ENCODE measurements at regions not wholly inside any gene's neighbourhood (a gene's known extent, or its start where the extent isn't known, plus 50 kb on each side); places are given as distances from the start of the nearest gene placed in this dataset.
A peak's percentile ranks its signal among the peaks of the same experiment; 100 is the strongest.

- intact Hi-C loops (cut with micrococcal nuclease), result no loop called here
- peak overlapping the region in 2 of 7 donors; percentile 51 to 53 for H3K27ac Mint-ChIP-seq
- ChIA-PET CTCF (ENCODE audit: partially characterized antibody) (interaction anchor here (0.9 kb wide), 1 partner anchor 10 kb away, joined by 8 read pairs; no protein-coding TSS in a partner anchor), POLR2A (ENCODE audit: partially characterized antibody) (no interaction called here)
- Histone ChIP-seq H3K27ac (ENCODE audit: low read depth, low read length) (no peak overlapping the region), H3K36me3 (ENCODE audit: insufficient read depth, low read length) (no peaks in the 10 kb centered on the region), H3K4me1 (ENCODE audit: insufficient read depth, low read length) (peaks cover 38% of the 10 kb centered on the region), H3K27me3 (ENCODE audit: insufficient read depth, low read length) (no peaks in the 10 kb centered on the region), H3K4me3 (ENCODE audit: low read length in 2 of 2) (no peak overlapping the region), H3K9me3 (ENCODE audit: control insufficient read depth in 1 of 2, low read length in 2 of 2) (no peaks in the 10 kb centered on the region)
- H3K4me1 Mint-ChIP-seq, result peaks cover 28 to 58% (median 50%) of the 10 kb centered on the region in 4 donors
- no peaks in the 10 kb centered on the region for H3K27me3 Mint-ChIP-seq
- H3K36me3 Mint-ChIP-seq, result no peaks in the 10 kb centered on the region
- peak overlapping the region in 2 of 8 donors; percentile 31 to 50 for H3K4me3 Mint-ChIP-seq
- H3K9me3 Mint-ChIP-seq, result peaks cover 0 to 2% (median 0%) of the 10 kb centered on the region in 8 donors
- no peak for DNase-seq
Observed at GRCh38 chr2:126766295-126766968, 110.5 kb downstream of the GYPC start.

GRCh38 chr2:126766969-126767296 lies 111.0 kb downstream of the GYPC start:
- Histone ChIP-seq H3K4me1 (ENCODE audit: insufficient read depth, low read length) (peaks cover 33% of the 10 kb centered on the region), H3K27me3 (ENCODE audit: insufficient read depth, low read length) (no peaks in the 10 kb centered on the region), H3K36me3 (ENCODE audit: insufficient read depth, low read length) (no peaks in the 10 kb centered on the region), H3K27ac (ENCODE audit: low read depth, low read length) (no peak overlapping the region), H3K4me3 (ENCODE audit: low read length in 2 of 2) (no peak overlapping the region), H3K9me3 (ENCODE audit: control insufficient read depth in 1 of 2, low read length in 2 of 2) (no peaks in the 10 kb centered on the region)
- H3K27ac Mint-ChIP-seq, result no peak overlapping the region
- H3K4me1 Mint-ChIP-seq, result peaks cover 26 to 53% (median 47%) of the 10 kb centered on the region in 4 donors
- H3K9me3 Mint-ChIP-seq, result peaks cover 0 to 2% (median 0%) of the 10 kb centered on the region in 8 donors
- POLR2A ChIA-PET (ENCODE audit: partially characterized antibody), result no interaction called here
- no peak overlapping the region for H3K4me3 Mint-ChIP-seq
- no peaks in the 10 kb centered on the region for H3K36me3 Mint-ChIP-seq
- CTCF ChIA-PET (ENCODE audit: partially characterized antibody), result no interaction called here
- no peaks in the 10 kb centered on the region for H3K27me3 Mint-ChIP-seq
- DNase-seq, result no peak
- intact Hi-C loops (cut with micrococcal nuclease), result no loop called here

GRCh38 chr2:126769118-126769517 lies 113.2 kb downstream of the GYPC start:
- H3K27me3 Mint-ChIP-seq, result no peaks in the 10 kb centered on the region
- Histone ChIP-seq H3K4me3 (ENCODE audit: low read length in 2 of 2) (no peak overlapping the region), H3K4me1 (ENCODE audit: insufficient read depth, low read length) (peaks cover 13% of the 10 kb centered on the region), H3K27ac (ENCODE audit: low read depth, low read length) (no peak overlapping the region), H3K36me3 (ENCODE audit: insufficient read depth, low read length) (no peaks in the 10 kb centered on the region), H3K9me3 (ENCODE audit: control insufficient read depth in 1 of 2, low read length in 2 of 2) (no peaks in the 10 kb centered on the region), H3K27me3 (ENCODE audit: insufficient read depth, low read length) (no peaks in the 10 kb centered on the region)
- peak overlapping the region in 2 of 7 donors; percentile 1 to 84 for H3K27ac Mint-ChIP-seq
- peaks cover 0 to 2% (median 0%) of the 10 kb centered on the region in 8 donors for H3K9me3 Mint-ChIP-seq
- ChIA-PET POLR2A (ENCODE audit: partially characterized antibody) (no interaction called here), CTCF (ENCODE audit: partially characterized antibody) (no interaction called here)
- no peak overlapping the region for H3K4me3 Mint-ChIP-seq
- intact Hi-C loops (cut with micrococcal nuclease), result no loop called here
- no peak for DNase-seq
- no peaks in the 10 kb centered on the region for H3K36me3 Mint-ChIP-seq
- H3K4me1 Mint-ChIP-seq, result peaks cover 7 to 32% (median 28%) of the 10 kb centered on the region in 4 donors

GRCh38 chr2:126770466-126770865 lies 114.5 kb downstream of the GYPC start:
- H3K27me3 Mint-ChIP-seq, result no peaks in the 10 kb centered on the region
- Histone ChIP-seq H3K4me1 (ENCODE audit: insufficient read depth, low read length) (peaks cover 11% of the 10 kb centered on the region), H3K27ac (ENCODE audit: low read depth, low read length) (no peak overlapping the region), H3K36me3 (ENCODE audit: insufficient read depth, low read length) (no peaks in the 10 kb centered on the region), H3K4me3 (ENCODE audit: low read length in 2 of 2) (no peak overlapping the region), H3K9me3 (ENCODE audit: control insufficient read depth in 1 of 2, low read length in 2 of 2) (no peaks in the 10 kb centered on the region), H3K27me3 (ENCODE audit: insufficient read depth, low read length) (no peaks in the 10 kb centered on the region)
- ChIA-PET CTCF (ENCODE audit: partially characterized antibody) (interaction anchor here (1.3 kb wide), 1 partner anchor 242 kb away, joined by 8 read pairs; no protein-coding TSS in a partner anchor), POLR2A (ENCODE audit: partially characterized antibody) (no interaction called here)
- no peaks in the 10 kb centered on the region for H3K36me3 Mint-ChIP-seq
- peaks cover 6 to 31% (median 21%) of the 10 kb centered on the region in 4 donors for H3K4me1 Mint-ChIP-seq
- peaks cover 0 to 2% (median 0%) of the 10 kb centered on the region in 8 donors for H3K9me3 Mint-ChIP-seq
- intact Hi-C loops (cut with micrococcal nuclease), result no loop called here
- H3K4me3 Mint-ChIP-seq, result no peak overlapping the region
- DNase-seq, result no peak
- H3K27ac Mint-ChIP-seq, result peak overlapping the region in 3 of 7 donors; percentile 10 to 82 (median 34)

GRCh38 chr2:126771094-126771493 lies 115.1 kb downstream of the GYPC start:
- Histone ChIP-seq H3K27me3 (ENCODE audit: insufficient read depth, low read length) (no peaks in the 10 kb centered on the region), H3K36me3 (ENCODE audit: insufficient read depth, low read length) (no peaks in the 10 kb centered on the region), H3K4me3 (ENCODE audit: low read length in 2 of 2) (no peak overlapping the region), H3K27ac (ENCODE audit: low read depth, low read length) (no peak overlapping the region), H3K9me3 (ENCODE audit: control insufficient read depth in 1 of 2, low read length in 2 of 2) (no peaks in the 10 kb centered on the region), H3K4me1 (ENCODE audit: insufficient read depth, low read length) (peaks cover 7% of the 10 kb centered on the region)
- Mint-ChIP-seq H3K27me3 (no peaks in the 10 kb centered on the region), H3K36me3 (no peaks in the 10 kb centered on the region), H3K9me3 (peaks cover 0 to 2% (median 0%) of the 10 kb centered on the region in 8 donors), H3K4me1 (peaks cover 6 to 31% (median 20%) of the 10 kb centered on the region in 4 donors), H3K27ac (peak overlapping the region in 4 of 7 donors; percentile 34 to 81 (median 48)), H3K4me3 (no peak overlapping the region)
- DNase-seq, result no peak
- POLR2A ChIA-PET (ENCODE audit: partially characterized antibody), result no interaction called here
- intact Hi-C loops (cut with micrococcal nuclease), result no loop called here
- CTCF ChIA-PET (ENCODE audit: partially characterized antibody), result interaction anchor here (12.3 kb wide), 1 partner anchor 243 kb away, joined by 234 read pairs; no protein-coding TSS in a partner anchor

GRCh38 chr2:126771501-126772195 lies 115.7 kb downstream of the GYPC start:
- peaks cover 5 to 27% (median 17%) of the 10 kb centered on the region in 4 donors for H3K4me1 Mint-ChIP-seq
- no peak overlapping the region for H3K27ac ChIP-seq (ENCODE audit: low read depth, low read length)
- DNase-seq, result no peak
- intact Hi-C loops (cut with micrococcal nuclease), result no loop called here
- H3K36me3 ChIP-seq (ENCODE audit: insufficient read depth, low read length), result no peaks in the 10 kb centered on the region
- H3K27me3 ChIP-seq (ENCODE audit: insufficient read depth, low read length), result no peaks in the 10 kb centered on the region
- POLR2A ChIA-PET (ENCODE audit: partially characterized antibody), result no interaction called here
- no peaks in the 10 kb centered on the region for H3K27me3 Mint-ChIP-seq
- H3K9me3 ChIP-seq (ENCODE audit: control insufficient read depth in 1 of 2, low read length in 2 of 2), result no peaks in the 10 kb centered on the region
- no peak overlapping the region for H3K4me3 Mint-ChIP-seq
- H3K36me3 Mint-ChIP-seq, result no peaks in the 10 kb centered on the region
- H3K9me3 Mint-ChIP-seq, result peaks cover 0 to 2% (median 0%) of the 10 kb centered on the region in 8 donors
- H3K4me3 ChIP-seq (ENCODE audit: low read length in 2 of 2), result no peak overlapping the region
- H3K27ac Mint-ChIP-seq, result peak overlapping the region in 1 of 7 donors; percentile 24
- H3K4me1 ChIP-seq (ENCODE audit: insufficient read depth, low read length), result peaks cover 5% of the 10 kb centered on the region
- CTCF ChIA-PET (ENCODE audit: partially characterized antibody), result interaction anchor here (12.3 kb wide), 1 partner anchor 243 kb away, joined by 234 read pairs; no protein-coding TSS in a partner anchor

- Mint-ChIP-seq H3K27me3 (peaks cover 1 to 2% of the 10 kb centered on the region in 2 donors), H3K9me3 (peaks cover 0 to 2% (median 0%) of the 10 kb centered on the region in 8 donors), H3K27ac (peak overlapping the region in 1 of 7 donors; percentile 45), H3K4me1 (peaks cover 9 to 24% (median 19%) of the 10 kb centered on the region in 4 donors), H3K36me3 (peaks cover 0 to 2% of the 10 kb centered on the region in 2 donors), H3K4me3 (peak overlapping the region in 2 of 8 donors; percentile 14 to 31)
- ChIA-PET CTCF (ENCODE audit: partially characterized antibody) (interaction anchor here (0.9 to 12.3 kb wide), 3 partner anchors 9 to 246 kb away, joined by 3 to 234 read pairs (median 3); no protein-coding TSS in a partner anchor), POLR2A (ENCODE audit: partially characterized antibody) (no interaction called here)
- H3K9me3 ChIP-seq (ENCODE audit: control insufficient read depth in 1 of 2, low read length in 2 of 2), result no peaks in the 10 kb centered on the region
- H3K27ac ChIP-seq (ENCODE audit: low read depth, low read length), result no peak overlapping the region
- intact Hi-C loops (cut with micrococcal nuclease), result no loop called here
- peaks cover 5% of the 10 kb centered on the region for H3K4me1 ChIP-seq (ENCODE audit: insufficient read depth, low read length)
- H3K27me3 ChIP-seq (ENCODE audit: insufficient read depth, low read length), result no peaks in the 10 kb centered on the region
- no peak for DNase-seq
- H3K36me3 ChIP-seq (ENCODE audit: insufficient read depth, low read length), result no peaks in the 10 kb centered on the region
- no peak overlapping the region for H3K4me3 ChIP-seq (ENCODE audit: low read length in 2 of 2)
Observed at GRCh38 chr2:126774290-126774689, 118.3 kb downstream of the GYPC start.

All from CD4-positive, alpha-beta memory T cell (primary cell).